Limb (tissue), 2 donors: ENCODE measurements at regions not wholly inside any gene's neighbourhood (a gene's known extent, or its start where the extent isn't known, plus 50 kb on each side); places are given as distances from the start of the nearest gene placed in this dataset.
"Not testable (repeated sequence)": the region's sequence is repeated elsewhere in the genome, so short reads cannot be mapped to it uniquely, and the experiment has no call there.

Experiments used
- DNase-seq, 2 donors: peaks; one replicate each; pipeline ENCODE4 v3.0.0-alpha.2; 2016; ENCODE audit errors: extremely low spot score in 2 of 2

- DNase-seq = no peak
These were observed 368.4 kb downstream of the OSTF1 start for GRCh38 chr9:75456698-75457097.

DNA sequence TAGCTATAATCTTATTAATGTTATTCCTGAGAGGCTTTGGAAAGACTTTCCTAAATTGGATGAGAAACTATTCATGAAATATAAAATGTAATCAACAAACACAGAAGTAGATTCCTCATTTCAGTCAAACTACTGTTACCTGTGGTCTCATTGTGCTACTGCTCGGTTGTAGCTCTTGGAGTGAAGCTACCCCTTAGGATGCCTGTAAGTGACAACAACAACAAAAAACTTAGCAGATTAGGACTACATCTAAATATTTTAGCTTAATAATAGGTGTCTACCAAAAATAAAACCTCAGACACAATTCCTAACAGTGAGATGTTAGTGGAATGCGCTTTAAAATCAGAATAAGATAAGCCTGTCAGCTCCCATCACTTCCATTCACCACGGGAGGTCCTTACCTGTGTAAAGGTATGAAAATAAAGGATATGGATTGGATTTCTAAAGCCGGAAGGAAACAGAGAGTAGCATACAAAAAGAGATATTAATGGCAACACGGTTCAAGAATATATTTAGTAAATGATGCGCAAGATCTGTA is 369.2 kb downstream of the OSTF1 start:
- DNase-seq = no peak

DNA sequence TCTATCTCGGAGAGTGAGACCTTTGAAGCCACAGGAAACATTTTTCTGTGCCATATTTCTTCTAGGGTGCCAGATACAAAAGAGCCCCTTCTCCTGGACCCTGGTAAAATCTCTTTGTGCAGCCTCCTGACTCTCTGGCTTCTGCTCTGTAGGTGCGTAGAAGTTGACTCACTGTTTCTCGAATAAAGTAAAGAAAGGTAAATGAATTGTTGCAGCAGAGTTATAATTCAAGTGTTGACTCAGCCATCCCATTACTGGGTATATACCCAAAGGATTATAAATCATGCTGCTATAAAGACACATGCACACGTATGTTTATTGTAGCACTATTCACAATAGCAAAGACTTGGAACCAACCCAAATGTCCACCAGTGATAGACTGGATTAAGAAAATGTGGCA is 371.0 kb downstream of the OSTF1 start:
- not testable (repeated sequence) for DNase-seq

DNA sequence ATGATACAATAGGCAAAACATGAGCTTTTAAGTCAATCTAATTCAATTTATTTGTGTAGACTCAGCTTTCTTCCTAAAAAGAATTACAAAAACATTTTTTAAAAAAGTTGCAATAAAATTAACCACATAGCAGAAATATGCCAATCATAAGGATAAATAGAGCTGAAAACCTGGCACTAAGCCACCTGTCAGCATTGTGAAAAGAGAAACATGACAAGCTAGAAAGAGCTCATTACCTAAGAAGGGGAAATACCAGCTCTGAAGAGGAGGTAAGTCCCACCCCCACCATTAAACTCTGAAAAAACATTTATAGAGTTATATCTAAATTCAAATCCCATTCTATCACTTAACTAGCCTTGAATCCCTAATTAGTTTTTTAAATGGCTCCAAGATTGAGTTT is 372.9 kb downstream of the OSTF1 start:
- DNase-seq = no peak

GRCh38 chr9:75462866-75463265 is 374.6 kb downstream of the OSTF1 start:
- no peak for DNase-seq

- DNase-seq = no peak
These were observed 375.6 kb downstream of the OSTF1 start for GRCh38 chr9:75463871-75464270.

DNA sequence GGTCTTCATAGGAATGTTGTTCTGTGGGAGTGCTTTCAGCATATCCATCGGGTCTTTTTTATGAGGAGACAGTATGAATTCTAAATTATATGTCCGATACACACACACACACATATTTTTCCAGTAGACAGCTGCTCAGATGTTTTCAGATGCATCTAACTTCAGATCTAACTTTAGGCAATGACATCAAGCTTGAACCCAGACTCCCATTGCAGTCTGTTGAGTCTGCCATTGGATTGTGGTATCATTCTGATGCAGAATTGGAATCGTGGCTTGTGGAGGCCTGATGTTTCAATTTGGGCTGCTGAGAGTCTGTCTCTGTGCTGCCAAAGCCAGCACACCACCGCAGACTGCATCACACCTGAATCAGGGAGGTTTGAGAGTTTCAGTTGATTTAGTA is 376.4 kb downstream of the OSTF1 start:
- DNase-seq = no peak

DNA sequence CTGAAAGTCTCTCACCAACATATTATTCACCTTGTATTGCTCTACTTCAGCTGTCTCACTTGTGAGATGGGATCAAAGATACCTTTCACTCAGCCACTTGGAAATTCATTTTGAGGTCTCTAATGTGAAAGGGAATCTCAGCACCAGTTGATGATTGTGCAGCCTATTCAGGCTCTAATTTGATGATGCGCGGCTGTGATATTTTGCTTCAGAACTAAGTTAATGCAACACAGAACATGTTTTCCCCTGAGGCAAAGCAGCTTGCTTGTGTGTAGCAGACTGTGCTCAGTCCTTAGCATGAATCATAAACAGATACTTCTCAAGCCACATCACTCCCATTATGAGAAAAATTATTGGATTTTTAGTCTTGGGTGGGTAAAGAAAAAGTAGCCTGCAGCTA is 378.8 kb downstream of the OSTF1 start:
- DNase-seq = no peak

- no peak for DNase-seq
These were observed 383.3 kb downstream of the OSTF1 start for GRCh38 chr9:75471549-75472114.

DNA sequence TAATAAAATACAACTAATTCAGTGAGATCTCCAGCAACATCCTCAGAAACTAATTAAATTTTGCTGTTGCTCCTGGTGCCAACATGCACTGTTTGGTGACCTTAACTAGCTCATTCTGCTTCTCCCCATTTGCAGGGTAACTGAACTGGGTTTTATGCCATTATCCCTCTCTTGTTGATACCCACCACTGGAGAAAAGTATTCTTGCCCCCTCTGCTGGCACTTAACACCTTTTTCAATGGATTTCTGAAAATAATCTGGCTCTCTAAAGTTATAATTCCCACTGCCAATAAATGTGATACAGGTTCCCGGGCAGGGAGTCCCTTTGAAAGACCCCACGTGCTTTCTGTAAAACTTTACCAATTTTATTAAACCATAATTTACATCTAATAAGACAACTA is 394.3 kb downstream of the OSTF1 start:
- no peak for DNase-seq

DNA sequence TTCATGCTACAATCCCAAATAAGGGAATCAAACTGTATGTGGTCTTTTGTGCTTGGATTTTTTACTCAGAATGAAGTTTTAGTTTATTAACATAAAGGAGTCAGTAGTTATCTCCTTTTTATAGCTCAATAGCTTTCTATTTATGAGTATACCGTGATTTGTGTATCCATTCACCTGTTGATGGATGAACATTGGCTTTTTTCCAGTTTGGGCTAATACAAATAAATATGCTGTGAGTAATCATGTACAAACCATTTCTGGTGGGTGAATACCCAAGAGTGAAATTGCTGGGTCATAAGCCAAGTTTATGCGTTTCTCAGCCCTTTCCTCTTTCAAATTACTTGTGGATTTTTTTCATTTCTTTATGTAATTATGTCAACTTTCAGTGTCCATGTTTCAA is 395.3 kb downstream of the OSTF1 start:
- DNase-seq = no peak

DNA sequence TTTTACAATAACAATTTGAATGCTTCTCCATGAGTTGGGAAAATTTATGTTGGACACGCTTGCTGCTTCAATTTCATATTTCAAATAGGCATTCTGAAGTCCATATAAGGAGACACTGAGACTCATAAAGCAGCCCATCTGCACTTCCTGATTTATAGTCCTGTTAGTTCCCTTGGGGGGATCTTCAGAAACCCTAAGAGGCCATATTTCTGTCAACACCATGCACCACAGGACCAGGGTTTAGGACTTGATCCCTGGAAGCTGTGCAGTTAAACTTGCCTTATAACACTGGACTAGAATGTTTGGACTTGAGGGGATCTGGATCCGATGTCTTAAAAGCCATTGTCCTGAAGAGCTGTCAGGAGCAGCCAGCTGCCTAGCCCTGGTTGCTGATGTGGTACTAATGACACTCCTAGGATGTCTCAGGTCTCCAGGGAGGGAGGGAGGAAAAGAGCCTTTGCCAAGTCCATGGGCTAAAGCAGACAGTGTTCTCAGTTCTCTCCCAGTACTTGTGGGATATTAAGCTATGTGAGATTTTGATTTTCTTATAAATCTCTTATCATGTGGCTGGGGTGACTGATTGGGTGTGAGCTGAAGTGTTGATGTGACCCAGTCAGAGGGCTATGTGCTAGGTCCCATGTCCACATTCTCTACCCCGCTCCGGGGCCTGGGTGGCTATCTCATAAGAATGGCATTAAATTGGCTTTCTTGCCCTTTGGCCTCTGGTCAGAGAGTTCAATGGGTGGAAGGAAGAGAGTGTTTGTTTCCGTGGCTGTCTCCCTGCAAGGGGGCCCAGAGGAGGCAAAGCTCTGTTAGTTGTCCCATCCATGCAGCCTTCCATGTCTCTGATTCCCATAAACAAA is 399.8 kb downstream of the OSTF1 start:
- no peak for DNase-seq

GRCh38 chr9:75488719-75489110 is 400.4 kb downstream of the OSTF1 start:
- DNase-seq = no peak

GRCh38 chr9:75490326-75490725 is 400.1 kb upstream of the PCSK5 start:
- DNase-seq = no peak

DNA sequence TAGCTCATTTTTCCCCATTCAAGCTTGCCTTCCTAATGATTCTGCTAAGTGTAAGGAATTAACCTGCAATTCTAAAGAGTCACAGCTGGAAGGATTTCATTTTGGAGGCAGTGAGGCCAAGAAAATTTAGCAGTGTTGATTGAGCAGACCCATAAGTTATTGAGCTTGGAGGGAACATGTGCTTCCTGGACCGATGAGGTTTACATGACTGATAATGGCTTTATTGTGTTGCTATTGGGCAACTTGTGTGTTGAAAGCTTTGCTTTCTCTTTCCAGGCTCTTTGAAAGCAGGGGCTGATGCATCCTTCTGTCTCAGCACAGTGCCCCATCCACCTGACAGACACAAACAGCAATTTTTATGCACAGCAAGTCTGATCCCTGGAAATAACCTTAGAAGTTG is 398.9 kb upstream of the PCSK5 start:
- no peak for DNase-seq

DNA sequence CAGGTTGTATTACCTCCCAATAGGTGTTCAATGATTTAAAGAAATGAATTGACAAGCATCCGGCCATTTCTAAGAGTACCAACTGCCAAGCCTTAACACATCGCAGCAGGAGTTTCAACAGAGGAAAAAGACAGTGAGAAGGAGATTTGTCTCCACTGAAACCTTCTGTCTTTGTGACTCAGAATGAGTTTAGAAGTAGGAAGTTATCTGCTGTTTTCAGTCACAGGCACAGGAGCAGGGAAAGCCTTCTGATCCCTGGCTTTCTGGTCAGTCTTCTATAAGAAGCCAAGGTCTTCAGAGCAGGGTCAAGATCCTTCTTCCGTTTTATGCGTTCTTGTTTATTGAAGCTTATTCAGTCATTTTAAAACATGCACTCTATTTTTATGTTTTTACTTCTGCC is 390.7 kb upstream of the PCSK5 start:
- DNase-seq = no peak

DNA sequence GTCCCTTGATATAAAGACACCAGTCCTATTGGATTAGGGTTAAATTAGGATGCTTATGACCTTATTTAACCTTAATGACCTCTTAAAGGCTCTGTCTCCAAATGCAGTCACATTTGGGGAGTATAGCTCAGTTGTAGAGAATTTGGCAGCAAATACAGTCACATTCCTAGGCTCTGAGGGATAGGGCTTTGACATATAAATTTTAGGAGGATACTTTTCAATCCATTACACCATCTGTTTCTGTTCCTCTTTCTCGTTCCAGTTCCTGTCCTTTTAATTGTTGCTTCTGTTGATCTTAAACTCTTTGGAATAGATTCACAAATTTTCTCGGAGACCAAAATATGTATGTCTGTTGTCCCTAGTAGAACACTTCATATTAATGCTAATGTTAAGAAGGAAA is 390.0 kb upstream of the PCSK5 start:
- DNase-seq = no peak

DNA sequence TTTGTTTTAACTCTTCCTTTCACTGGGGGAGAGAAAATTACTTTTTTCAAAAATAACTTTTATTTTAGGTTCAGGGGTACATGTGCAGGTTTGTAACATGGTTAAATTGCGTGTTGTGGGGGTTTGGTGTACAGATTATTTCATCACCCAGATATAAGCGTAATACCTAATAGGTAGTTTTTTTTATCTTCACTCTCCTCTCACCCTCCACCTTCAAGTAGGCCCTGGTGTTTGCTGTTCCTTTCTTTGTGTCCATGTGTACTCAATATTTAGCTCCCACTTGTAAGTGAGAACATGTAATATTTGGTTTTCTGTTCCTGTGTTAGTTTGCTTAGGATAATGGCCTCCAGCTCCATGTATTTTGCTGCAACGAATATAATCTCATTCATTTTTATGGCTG is 389.5 kb upstream of the PCSK5 start:
- DNase-seq = not testable (repeated sequence)

DNA sequence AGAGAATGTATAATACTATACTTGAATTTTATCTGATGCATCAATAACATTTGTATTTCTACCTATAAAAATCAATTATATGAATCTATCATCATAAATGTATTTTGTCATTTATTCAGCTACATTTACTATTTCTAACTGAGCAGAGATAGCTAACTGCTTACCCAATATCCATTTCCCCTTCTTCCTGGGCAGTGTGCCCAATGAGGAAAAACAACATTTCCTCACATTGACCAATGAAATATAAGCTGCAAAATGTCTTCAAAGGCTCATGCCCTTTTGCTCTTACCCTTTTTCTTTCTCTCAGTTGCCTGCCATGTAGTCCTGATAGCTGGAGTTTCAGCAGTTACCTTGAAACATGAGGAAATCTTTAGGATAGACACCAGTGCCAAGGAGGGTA is 385.8 kb upstream of the PCSK5 start:
- DNase-seq = no peak

DNA sequence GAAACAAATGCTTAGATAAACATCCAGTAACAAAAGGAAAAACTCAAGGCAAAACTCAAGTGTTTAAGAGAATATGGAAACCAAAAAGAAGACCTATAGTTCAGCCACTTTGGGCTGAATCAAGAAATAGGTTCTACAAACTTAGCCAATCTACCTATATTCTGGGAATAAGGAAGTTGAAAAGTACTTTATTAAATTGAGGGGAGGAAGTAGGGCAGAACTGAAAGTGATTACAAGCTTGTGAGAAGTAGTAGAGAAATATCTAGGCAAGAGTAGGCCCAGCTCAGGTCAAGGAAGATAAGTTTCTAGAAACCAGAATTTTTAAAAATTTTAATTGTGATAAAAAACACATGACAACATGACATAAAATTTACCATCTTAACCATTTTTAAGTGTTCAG is 384.8 kb upstream of the PCSK5 start:
- DNase-seq = no peak

DNA sequence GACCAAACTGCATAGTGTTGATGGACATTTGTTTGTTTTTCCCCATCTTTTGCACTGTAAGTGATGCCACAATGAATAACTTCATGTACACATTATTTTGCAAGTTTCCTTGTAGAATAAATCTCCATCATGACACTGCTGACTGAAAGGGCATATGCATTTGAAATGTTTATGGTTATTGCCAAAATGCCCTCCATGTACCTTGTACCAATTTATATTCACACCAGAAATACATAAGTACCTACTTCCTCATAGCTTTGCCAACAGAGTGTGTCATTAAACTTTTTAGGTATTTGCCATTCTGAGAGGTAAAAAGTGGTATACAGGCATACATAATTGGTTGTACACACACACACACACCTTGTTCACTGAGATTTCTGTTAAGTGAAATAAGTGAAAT is 361.0 kb upstream of the PCSK5 start:
- no peak for DNase-seq

- no peak for DNase-seq
These were observed 358.9 kb upstream of the PCSK5 start for GRCh38 chr9:75531588-75531987.
